Right lobe of liver (tissue), 4 donors: ENCODE measurements at regions not wholly inside any gene's neighbourhood (a gene's known extent, or its start where the extent isn't known, plus 50 kb on each side); places are given as distances from the start of the nearest gene placed in this dataset.

Experiments used
- CTCF ChIP-seq, 4 donors: fragments of 200-600 bp in 3 of 4; fragments of 450-650 bp in 1 of 4; IDR thresholded peaks; one replicate each; pipeline versions ENCODE4 v1.5.1 to v1.8.0; 2016 to 2022; ENCODE audit warnings: antibody characterized with exemption in 4 of 4, mild to moderate bottlenecking in 2 of 4
- POLR2A ChIP-seq: fragments of 450-650 bp; IDR thresholded peaks from one replicate; pipeline ENCODE4 v1.6.1; 2017; ENCODE audit warnings: antibody characterized with exemption, mild to moderate bottlenecking
- donor health status: DM: no; HTN: no; CAD: no.
- donor health status: DM: no; HTN: no; CAD: no.
- donor health status: DM: no; HTN: yes; CAD: no.

GRCh38 chr19:31963746-31964145 lies 381.7 kb upstream of the ZNF507 start:
- TF ChIP-seq POLR2A (no peak), CTCF (IDR thresholded peaks at IDR 0.05) (no peak)
